Neural progenitor cell (in vitro differentiated cells): ENCODE measurements at regions not wholly inside any gene's neighbourhood (a gene's known extent, or its start where the extent isn't known, plus 50 kb on each side); places are given as distances from the start of the nearest gene placed in this dataset.

ENCODE experiments used
- CTCF ChIP-seq: fragments of 200-600 bp; sonication (generic); IDR thresholded peaks from 2 replicates; pipeline ENCODE4 v1.5.1; 2017; ENCODE audit warnings: antibody characterized with exemption, mild to moderate bottlenecking
- EZH2 ChIP-seq: fragments of 200-600 bp; sonication (generic); IDR thresholded peaks from 2 replicates; pipeline ENCODE4 v1.6.1; 2017; ENCODE audit warnings: antibody characterized with exemption, mild to moderate bottlenecking, moderate library complexity
- EZH2phosphoT487 ChIP-seq: fragments of 200-600 bp; sonication (generic); IDR thresholded peaks from 2 replicates; pipeline ENCODE4 v1.6.1; 2017; ENCODE audit warnings: antibody characterized with exemption

GRCh38 chr12:65734226-65734625 is 90.1 kb upstream of the HMGA2 start:
- no peak for TF ChIP-seq EZH2phosphoT487
- TF ChIP-seq CTCF = no peak
- TF ChIP-seq EZH2 = no peak
